Mammary epithelial cell (primary cell): ENCODE measurements at regions not wholly inside any gene's neighbourhood (a gene's known extent, or its start where the extent isn't known, plus 50 kb on each side); places are given as distances from the start of the nearest gene placed in this dataset.

Source experiments
- EZH2 ChIP-seq: IDR thresholded peaks from 2 replicates; pipeline ENCODE4 v1.6.1; 2012; ENCODE audit warnings: low read length, inconsistent platforms, borderline replicate concordance
- TF ChIP-seq, protein P1 (sequence below), 2 donors: IDR thresholded peaks in 1 of 2; conservative IDR thresholded peaks in 1 of 2; 2 replicates each; pipeline ENCODE4 v1.5.1; 2011 to 2012; ENCODE audit warnings: inconsistent platforms in 2 of 2, low read length in 2 of 2, mild to moderate bottlenecking in 2 of 2, control low read depth in 1 of 2, low read depth in 1 of 2; ENCODE audit not compliant: insufficient read depth in 1 of 2; ENCODE audit errors: extremely low read depth in 1 of 2

DNA sequence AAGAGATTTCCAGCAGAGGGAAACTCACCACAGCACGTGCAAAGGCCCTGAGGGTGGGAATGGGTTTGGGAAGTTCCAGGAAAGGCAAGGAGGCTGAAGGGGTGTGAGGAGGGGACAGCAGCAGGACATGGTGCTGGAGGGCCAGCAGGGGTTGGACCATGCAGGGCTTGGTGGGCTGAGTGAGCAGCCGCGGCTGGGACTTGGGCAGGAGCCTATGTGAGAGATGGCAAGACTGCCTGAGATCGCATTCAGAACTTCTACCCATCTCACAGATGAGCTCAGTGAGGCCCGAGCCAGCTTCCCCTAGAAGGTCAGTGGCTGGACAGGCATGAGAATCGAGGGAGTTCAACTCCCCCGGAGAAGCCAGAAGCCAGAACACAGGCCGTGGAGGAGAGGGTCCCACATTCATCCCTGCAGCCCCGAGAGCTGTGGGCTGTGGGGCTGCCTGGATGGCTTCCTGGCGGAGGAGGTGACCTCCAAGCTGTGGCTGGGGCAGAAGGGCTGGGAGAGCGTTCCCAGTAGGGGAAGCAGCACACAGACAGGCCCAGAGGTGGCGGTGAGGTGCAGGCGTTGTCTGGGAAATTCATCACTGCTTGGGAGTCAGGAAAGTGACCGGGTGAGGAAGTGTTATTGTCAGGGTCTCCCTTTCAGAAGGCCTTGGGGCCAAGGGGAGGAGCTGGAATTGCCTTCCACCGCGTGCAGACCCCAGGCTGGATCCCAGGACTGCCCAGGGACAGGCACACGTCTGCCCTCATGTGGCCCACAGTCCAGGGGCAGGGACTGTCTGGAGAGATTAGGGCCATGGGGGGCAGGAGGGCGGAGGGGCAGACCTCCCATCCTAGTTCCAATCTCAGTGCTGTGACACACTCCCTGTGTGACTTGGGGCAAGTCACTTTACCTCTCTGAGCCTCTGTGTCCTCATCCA, 103.8 kb downstream of the CEBPB start:
- TF ChIP-seq, protein P1, sequence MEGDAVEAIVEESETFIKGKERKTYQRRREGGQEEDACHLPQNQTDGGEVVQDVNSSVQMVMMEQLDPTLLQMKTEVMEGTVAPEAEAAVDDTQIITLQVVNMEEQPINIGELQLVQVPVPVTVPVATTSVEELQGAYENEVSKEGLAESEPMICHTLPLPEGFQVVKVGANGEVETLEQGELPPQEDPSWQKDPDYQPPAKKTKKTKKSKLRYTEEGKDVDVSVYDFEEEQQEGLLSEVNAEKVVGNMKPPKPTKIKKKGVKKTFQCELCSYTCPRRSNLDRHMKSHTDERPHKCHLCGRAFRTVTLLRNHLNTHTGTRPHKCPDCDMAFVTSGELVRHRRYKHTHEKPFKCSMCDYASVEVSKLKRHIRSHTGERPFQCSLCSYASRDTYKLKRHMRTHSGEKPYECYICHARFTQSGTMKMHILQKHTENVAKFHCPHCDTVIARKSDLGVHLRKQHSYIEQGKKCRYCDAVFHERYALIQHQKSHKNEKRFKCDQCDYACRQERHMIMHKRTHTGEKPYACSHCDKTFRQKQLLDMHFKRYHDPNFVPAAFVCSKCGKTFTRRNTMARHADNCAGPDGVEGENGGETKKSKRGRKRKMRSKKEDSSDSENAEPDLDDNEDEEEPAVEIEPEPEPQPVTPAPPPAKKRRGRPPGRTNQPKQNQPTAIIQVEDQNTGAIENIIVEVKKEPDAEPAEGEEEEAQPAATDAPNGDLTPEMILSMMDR (conservative IDR thresholded peaks at IDR 0.05 in 1 of 2, IDR thresholded peaks at IDR 0.05 in 1 of 2; ENCODE audit: extremely low read depth in 1 of 2, insufficient read depth in 1 of 2, low read depth in 1 of 2, low read length in 2 of 2) = peak in 1 of 2 donors; percentile 3
- no peak for TF ChIP-seq EZH2
